Esophagus muscularis mucosa (tissue), 4 donors: ENCODE measurements at regions not wholly inside any gene's neighbourhood (a gene's known extent, or its start where the extent isn't known, plus 50 kb on each side); places are given as distances from the start of the nearest gene placed in this dataset.

ENCODE experiments used
- DNase-seq: peaks from one replicate; pipeline ENCODE4 v3.0.0-alpha.2; 2017; ENCODE audit errors: extremely low spot score
- H3K27ac ChIP-seq, 4 donors: fragments of 200-600 bp; sonication (generic); replicated peaks in 1 of 4; 1 replicate in 3 of 4; 2 replicates in 1 of 4; pipeline ENCODE4 v1.5.1; 2016 to 2019; ENCODE audit warnings: mild to moderate bottlenecking in 1 of 4
- H3K27me3 ChIP-seq, 4 donors: fragments of 200-600 bp; sonication (generic); one replicate each; pipeline versions ENCODE4 v1.5.1 to v1.6.0; 2016 to 2019
- H3K36me3 ChIP-seq, 4 donors: fragments of 200-600 bp; sonication (generic); one replicate each; pipeline ENCODE4 v1.5.1; 2016 to 2019
- H3K4me1 ChIP-seq, 4 donors: fragments of 200-600 bp; sonication (generic); one replicate each; pipeline ENCODE4 v1.5.1; 2016 to 2019
- H3K4me3 ChIP-seq, 4 donors: fragments of 200-600 bp; sonication (generic); 1 replicate in 2 of 4; 2 replicates in 2 of 4; pipeline ENCODE4 v1.5.1; 2016 to 2019; ENCODE audit warnings: mild to moderate bottlenecking in 4 of 4, moderate library complexity in 1 of 4
- H3K9me3 ChIP-seq, 4 donors: fragments of 200-600 bp; sonication (generic); 1 replicate in 3 of 4; 2 replicates in 1 of 4; pipeline ENCODE4 v1.5.1; 2016 to 2019
- EP300 ChIP-seq: sonication (generic); formaldehyde crosslinking; IDR thresholded peaks from one replicate; pipeline ENCODE4 v1.6.1; 2017; ENCODE audit warnings: antibody characterized with exemption
- POLR2A ChIP-seq: fragments of 450-650 bp; IDR thresholded peaks from one replicate; pipeline ENCODE4 v1.6.1; 2017; ENCODE audit warnings: antibody characterized with exemption, moderate library complexity, mild to moderate bottlenecking, low read depth
- POLR2AphosphoS5 ChIP-seq, 2 donors: sonication (generic); formaldehyde crosslinking; IDR thresholded peaks; one replicate each; pipeline ENCODE4 v1.6.1; 2017; ENCODE audit warnings: antibody characterized with exemption in 2 of 2
- WGBS: methylation state at CpG from one replicate; pipeline ENCODE4 v1.1.5; 2018; 5-methylcytosine and 5-hydroxymethylcytosine counted together
- intact Hi-C: fragments of 100-400 bp; cut with DNase I; formaldehyde crosslinking; loops from one replicate; pipeline ENCODE4 v1.15.1; 2023
- TF ChIP-seq, protein P1 (sequence below), 3 experiments: fragments of 200-600 bp in 2 of 3; fragments of 450-650 bp in 1 of 3; sonication (generic) in 2 of 3; IDR thresholded peaks; one replicate each; pipeline ENCODE4 v1.5.1; 2017 to 2019; ENCODE audit warnings: antibody characterized with exemption in 3 of 3, mild to moderate bottlenecking in 2 of 3, moderate library complexity in 1 of 3

DNA sequence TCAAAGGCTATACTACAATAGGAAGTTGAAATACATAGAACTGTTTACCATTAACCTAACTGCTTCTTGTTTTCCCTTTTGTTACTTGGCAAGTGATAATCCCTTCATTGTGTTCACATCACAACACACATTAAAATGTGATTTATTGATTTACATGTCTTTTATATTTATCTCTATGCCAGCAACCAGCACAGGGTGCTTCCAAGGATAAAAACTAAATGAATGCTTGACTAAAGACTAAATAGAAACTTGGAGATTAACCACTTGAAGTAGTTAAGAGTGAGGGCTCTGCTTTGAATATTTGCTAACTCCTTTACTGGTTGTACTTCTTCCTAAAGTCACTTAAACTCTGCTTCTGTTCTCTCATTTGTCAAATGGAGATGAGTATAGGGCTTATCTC, 1730.6 kb downstream of the EFNA5 start:
- no peak for DNase-seq
- Histone ChIP-seq H3K27me3 (no peaks in the 10 kb centered on the region), H3K9me3 (peaks cover 0 to 10% (median 0%) of the 10 kb centered on the region in 4 donors), H3K4me3 (no peak overlapping the region), H3K27ac (no peak overlapping the region), H3K36me3 (no peaks in the 10 kb centered on the region), H3K4me1 (no peaks in the 10 kb centered on the region)
- intact Hi-C loops: no loop called here
- TF ChIP-seq, protein P1, sequence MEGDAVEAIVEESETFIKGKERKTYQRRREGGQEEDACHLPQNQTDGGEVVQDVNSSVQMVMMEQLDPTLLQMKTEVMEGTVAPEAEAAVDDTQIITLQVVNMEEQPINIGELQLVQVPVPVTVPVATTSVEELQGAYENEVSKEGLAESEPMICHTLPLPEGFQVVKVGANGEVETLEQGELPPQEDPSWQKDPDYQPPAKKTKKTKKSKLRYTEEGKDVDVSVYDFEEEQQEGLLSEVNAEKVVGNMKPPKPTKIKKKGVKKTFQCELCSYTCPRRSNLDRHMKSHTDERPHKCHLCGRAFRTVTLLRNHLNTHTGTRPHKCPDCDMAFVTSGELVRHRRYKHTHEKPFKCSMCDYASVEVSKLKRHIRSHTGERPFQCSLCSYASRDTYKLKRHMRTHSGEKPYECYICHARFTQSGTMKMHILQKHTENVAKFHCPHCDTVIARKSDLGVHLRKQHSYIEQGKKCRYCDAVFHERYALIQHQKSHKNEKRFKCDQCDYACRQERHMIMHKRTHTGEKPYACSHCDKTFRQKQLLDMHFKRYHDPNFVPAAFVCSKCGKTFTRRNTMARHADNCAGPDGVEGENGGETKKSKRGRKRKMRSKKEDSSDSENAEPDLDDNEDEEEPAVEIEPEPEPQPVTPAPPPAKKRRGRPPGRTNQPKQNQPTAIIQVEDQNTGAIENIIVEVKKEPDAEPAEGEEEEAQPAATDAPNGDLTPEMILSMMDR (IDR thresholded peaks at IDR 0.05): no peak
- TF ChIP-seq EP300: no peak
- no peak for TF ChIP-seq POLR2AphosphoS5 (IDR thresholded peaks at IDR 0.05)
- TF ChIP-seq POLR2A: no peak

- TF ChIP-seq POLR2A (no peak), EP300 (no peak), POLR2AphosphoS5 (IDR thresholded peaks at IDR 0.05) (no peak)
- TF ChIP-seq, protein P1 (IDR thresholded peaks at IDR 0.05): no peak
- no peak overlapping the region for H3K27ac ChIP-seq
- intact Hi-C loops: no loop called here
- H3K36me3 ChIP-seq: no peaks in the 10 kb centered on the region
- H3K9me3 ChIP-seq: peaks cover 0 to 10% (median 0%) of the 10 kb centered on the region in 4 donors
- H3K4me1 ChIP-seq: no peaks in the 10 kb centered on the region
- no peaks in the 10 kb centered on the region for H3K27me3 ChIP-seq
- no peak overlapping the region for H3K4me3 ChIP-seq
- no peak for DNase-seq
Observed at GRCh38 chr5:105934171-105934570, 1736.6 kb downstream of the EFNA5 start.

DNA sequence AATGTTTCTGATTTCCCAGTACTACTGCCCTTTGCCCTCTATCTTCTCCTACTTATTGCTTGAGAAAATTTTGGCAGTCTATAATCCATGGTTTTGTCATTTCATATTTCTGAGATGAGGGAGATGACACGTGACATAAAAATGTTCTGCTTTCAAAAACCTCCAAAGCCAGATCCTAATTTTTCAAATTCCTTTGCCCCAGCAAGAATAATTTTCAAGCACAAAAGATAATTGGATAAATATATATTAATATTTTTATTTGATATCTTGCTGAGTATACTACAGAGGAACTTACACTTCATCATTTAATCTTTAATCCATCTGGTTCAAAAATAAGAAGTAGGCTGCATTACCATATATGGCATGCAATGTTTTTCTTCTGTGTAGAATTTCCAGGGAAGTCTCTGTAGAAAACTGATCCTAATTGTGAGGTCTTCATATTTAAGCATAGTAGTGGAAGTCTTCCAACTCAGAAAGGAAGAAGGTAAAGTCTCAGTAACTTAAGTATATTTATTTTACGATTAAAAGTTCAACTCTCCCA, 1738.8 kb downstream of the EFNA5 start:
- no peaks in the 10 kb centered on the region for H3K27me3 ChIP-seq
- H3K36me3 ChIP-seq: no peaks in the 10 kb centered on the region
- WGBS: 54% methylated on average over 2 of the region's 2 CpGs
- H3K9me3 ChIP-seq: no peaks in the 10 kb centered on the region
- TF ChIP-seq POLR2AphosphoS5 (IDR thresholded peaks at IDR 0.05) (no peak), EP300 (no peak), POLR2A (no peak)
- TF ChIP-seq, protein P1 (IDR thresholded peaks at IDR 0.05): no peak
- no peaks in the 10 kb centered on the region for H3K4me1 ChIP-seq
- no peak overlapping the region for H3K27ac ChIP-seq
- no peak overlapping the region for H3K4me3 ChIP-seq
- intact Hi-C loops: no loop called here
- DNase-seq: no peak

- no peaks in the 10 kb centered on the region for H3K4me1 ChIP-seq
- no peaks in the 10 kb centered on the region for H3K36me3 ChIP-seq
- TF ChIP-seq POLR2AphosphoS5 (IDR thresholded peaks at IDR 0.05) (no peak), POLR2A (no peak), EP300 (no peak)
- TF ChIP-seq, protein P1 (IDR thresholded peaks at IDR 0.05): no peak
- no peak overlapping the region for H3K27ac ChIP-seq
- no peaks in the 10 kb centered on the region for H3K27me3 ChIP-seq
- H3K9me3 ChIP-seq: no peaks in the 10 kb centered on the region
- 72% methylated on average over 1 of the region's 1 CpG for WGBS
- H3K4me3 ChIP-seq: no peak overlapping the region
- intact Hi-C loops: no loop called here
- no peak for DNase-seq
Observed at GRCh38 chr5:105929858-105930257, 1740.9 kb downstream of the EFNA5 start.

DNA sequence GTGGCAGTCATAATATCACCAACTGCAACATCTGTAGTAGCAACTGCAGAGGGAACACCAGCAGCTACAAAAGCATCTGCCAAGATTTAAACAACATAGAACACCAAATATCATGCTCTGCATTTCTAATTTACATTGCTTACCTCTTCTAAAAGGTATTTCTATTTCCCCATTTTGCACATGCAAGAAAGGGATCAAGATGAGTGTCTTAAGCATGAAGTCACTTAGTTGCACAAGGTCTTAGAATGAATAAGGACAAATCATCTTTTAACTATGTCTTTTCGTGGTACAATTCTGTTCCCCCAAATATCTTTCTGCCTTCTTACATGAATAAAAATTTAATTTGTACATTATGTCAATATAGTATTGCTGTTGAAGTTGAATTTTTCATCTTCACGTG, 1746.4 kb downstream of the EFNA5 start:
- no peaks in the 10 kb centered on the region for H3K36me3 ChIP-seq
- H3K27me3 ChIP-seq: no peaks in the 10 kb centered on the region
- H3K27ac ChIP-seq: no peak overlapping the region
- DNase-seq: no peak
- no peaks in the 10 kb centered on the region for H3K9me3 ChIP-seq
- TF ChIP-seq EP300: no peak
- TF ChIP-seq, protein P1 (IDR thresholded peaks at IDR 0.05): no peak
- no peak for TF ChIP-seq POLR2AphosphoS5 (IDR thresholded peaks at IDR 0.05)
- no peak for TF ChIP-seq POLR2A
- no peak overlapping the region for H3K4me3 ChIP-seq
- 89% methylated on average over 2 of the region's 2 CpGs for WGBS
- no peaks in the 10 kb centered on the region for H3K4me1 ChIP-seq
- intact Hi-C loops: no loop called here
